ENCODE measurements at regions not wholly inside any gene's neighbourhood (a gene's known extent, or its start where the extent isn't known, plus 50 kb on each side); places are given as distances from the start of the nearest gene placed in this dataset.
"Not testable (repeated sequence)": the region's sequence is repeated elsewhere in the genome, so short reads cannot be mapped to it uniquely, and the experiment has no call there.

GRCh38 chr5:33206962-33207506, 233.7 kb upstream of the TARS1 start:
- DNase-seq = no peak
- ATAC-seq = no peak
- H3K9me3 Mint-ChIP-seq = no peaks in the 10 kb centered on the region
- no peak overlapping the region for H3K4me3 Mint-ChIP-seq
- H3K27ac Mint-ChIP-seq = no peak overlapping the region
- H3K4me1 Mint-ChIP-seq = no peaks in the 10 kb centered on the region
- H3K27me3 Mint-ChIP-seq = no peaks in the 10 kb centered on the region

DNA sequence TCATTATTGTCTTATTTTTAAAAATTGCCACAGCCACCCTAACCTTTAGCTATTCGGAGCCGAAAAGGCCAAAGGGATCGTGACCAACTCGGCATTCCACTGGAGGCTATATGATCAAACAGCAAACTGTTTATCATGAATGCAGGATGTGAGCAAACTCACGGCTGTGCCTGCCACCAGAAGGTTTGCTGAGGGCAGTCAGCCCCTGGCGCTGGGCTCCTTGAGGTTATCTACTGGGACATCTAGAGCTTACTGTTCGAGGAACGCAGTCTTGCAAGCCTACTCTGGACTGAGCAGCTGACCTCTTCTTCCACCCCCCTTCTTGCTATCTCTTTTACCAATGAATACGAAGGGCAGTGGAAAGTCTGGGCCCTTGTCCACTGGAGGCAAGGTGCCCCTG, 231.5 kb upstream of the TARS1 start:
- H3K27me3 Mint-ChIP-seq = no peaks in the 10 kb centered on the region
- DNase-seq (no peak), ATAC-seq (no peak)
- no peak overlapping the region for H3K4me3 Mint-ChIP-seq
- no peaks in the 10 kb centered on the region for H3K9me3 Mint-ChIP-seq
- H3K27ac Mint-ChIP-seq = no peak overlapping the region
- no peaks in the 10 kb centered on the region for H3K4me1 Mint-ChIP-seq

- H3K27ac Mint-ChIP-seq, H3K27me3 Mint-ChIP-seq, ATAC-seq, DNase-seq, H3K4me3 Mint-ChIP-seq, H3K4me1 Mint-ChIP-seq, H3K9me3 Mint-ChIP-seq: not testable (repeated sequence)
Measured at GRCh38 chr5:33210221-33210620, 230.5 kb upstream of the TARS1 start.

DNA sequence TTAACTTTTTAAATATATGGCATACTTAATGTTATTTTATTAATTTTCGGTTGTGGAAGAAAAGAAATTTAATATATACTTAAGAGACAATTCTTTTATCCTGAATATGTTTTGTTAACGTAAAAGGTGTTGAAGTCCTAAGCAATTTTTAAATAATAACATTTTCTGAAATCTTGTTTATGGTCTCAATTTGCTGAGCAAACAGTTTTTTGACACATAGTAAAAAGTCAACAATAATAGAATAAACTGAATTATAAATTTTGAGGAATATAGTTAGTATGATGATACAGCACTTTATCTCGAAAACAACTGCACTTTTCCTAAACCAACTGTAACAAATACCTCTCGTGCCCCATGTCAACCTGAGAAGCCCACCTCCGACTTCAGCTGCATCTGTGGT, 229.8 kb upstream of the TARS1 start:
- no peak overlapping the region for H3K27ac Mint-ChIP-seq
- DNase-seq = no peak

GRCh38 chr5:33212439-33212838, 228.3 kb upstream of the TARS1 start:
- DNase-seq (no peak), ATAC-seq (no peak)
- Mint-ChIP-seq H3K9me3 (no peaks in the 10 kb centered on the region), H3K27me3 (no peaks in the 10 kb centered on the region), H3K27ac (no peak overlapping the region), H3K4me1 (no peaks in the 10 kb centered on the region), H3K4me3 (no peak overlapping the region)

More for the DNA sequence above, 229.8 kb upstream of the TARS1 start:
- no peaks in the 10 kb centered on the region for H3K4me1 Mint-ChIP-seq
- no peaks in the 10 kb centered on the region for H3K27me3 Mint-ChIP-seq
- no peak overlapping the region for H3K4me3 Mint-ChIP-seq
- H3K9me3 Mint-ChIP-seq = no peaks in the 10 kb centered on the region
- ATAC-seq = no peak

DNA sequence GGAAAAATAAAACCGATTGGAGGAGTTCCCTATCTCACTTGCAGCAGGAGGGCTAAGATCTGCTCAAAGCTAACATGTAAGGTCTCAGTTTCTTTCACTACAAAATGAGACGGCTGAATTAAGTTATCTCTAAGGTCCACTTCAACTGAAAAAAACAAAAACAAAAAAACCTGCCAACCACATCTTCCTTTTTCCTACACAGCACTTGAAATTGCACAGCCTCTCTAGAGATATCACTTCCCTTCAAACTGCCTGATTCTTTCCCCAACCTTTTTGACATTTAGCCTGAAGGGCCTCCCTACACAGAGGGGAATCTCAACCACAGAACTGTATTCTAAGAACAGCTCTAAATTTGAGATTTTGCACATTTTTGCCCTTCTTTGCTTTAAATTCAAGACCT, 227.9 kb upstream of the TARS1 start:
- no peaks in the 10 kb centered on the region for H3K9me3 Mint-ChIP-seq

DNA sequence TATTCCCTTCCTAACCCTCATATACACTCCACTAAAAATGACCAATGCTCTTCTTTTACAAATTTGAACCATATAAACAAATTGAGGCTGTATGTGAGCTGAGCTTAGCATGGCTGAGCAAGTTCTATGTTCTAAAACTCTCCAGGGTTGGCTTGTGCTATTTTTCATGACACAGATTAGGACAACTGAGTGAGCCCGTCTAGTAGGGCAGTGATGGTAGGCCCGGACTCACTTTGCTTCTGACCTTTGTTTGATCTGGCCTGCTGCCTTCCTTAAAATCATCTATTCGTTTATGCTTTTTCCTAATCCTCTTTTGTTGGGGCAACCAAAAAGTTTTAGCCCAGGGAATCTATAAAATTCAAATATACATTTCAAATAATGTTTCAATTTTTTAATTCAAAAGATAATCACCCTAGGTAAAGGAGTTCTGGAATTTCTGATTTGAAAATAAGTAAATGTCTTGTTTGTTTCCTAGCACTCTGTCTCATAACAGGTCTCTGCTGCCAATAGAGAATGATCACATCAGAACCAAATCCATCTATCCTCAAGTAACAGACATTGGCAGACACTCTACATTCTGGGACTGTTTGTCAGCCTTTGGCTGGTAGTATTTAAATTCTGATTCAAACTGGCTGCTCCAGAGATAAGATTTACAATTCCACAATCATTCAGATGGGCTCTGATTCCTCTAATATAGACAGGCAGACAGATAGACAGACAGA, 217.0 kb upstream of the TARS1 start:
- Mint-ChIP-seq H3K4me1 (no peaks in the 10 kb centered on the region), H3K9me3 (peaks cover 0 to 12% of the 10 kb centered on the region in 2 donors), H3K27ac (no peak overlapping the region), H3K27me3 (peaks cover under 1% of the 10 kb centered on the region), H3K4me3 (no peak overlapping the region)
- DNase-seq (no peak), ATAC-seq (no peak)

More for the DNA sequence above, 227.9 kb upstream of the TARS1 start:
- Mint-ChIP-seq H3K27me3 (no peaks in the 10 kb centered on the region), H3K27ac (no peak overlapping the region), H3K4me3 (no peak overlapping the region), H3K4me1 (no peaks in the 10 kb centered on the region)
- DNase-seq (no peak), ATAC-seq (no peak)

- Mint-ChIP-seq H3K9me3 (peaks cover 0 to 12% of the 10 kb centered on the region in 2 donors), H3K4me3 (no peak overlapping the region), H3K27me3 (peaks cover 8% of the 10 kb centered on the region), H3K4me1 (no peaks in the 10 kb centered on the region), H3K27ac (no peak overlapping the region)
- ATAC-seq = no peak
- no peak for DNase-seq
Measured at GRCh38 chr5:33224285-33224961, 216.3 kb upstream of the TARS1 start.

- peaks cover 9% of the 10 kb centered on the region for H3K27me3 Mint-ChIP-seq
Measured at GRCh38 chr5:33227247-33227646, 213.5 kb upstream of the TARS1 start.

DNA sequence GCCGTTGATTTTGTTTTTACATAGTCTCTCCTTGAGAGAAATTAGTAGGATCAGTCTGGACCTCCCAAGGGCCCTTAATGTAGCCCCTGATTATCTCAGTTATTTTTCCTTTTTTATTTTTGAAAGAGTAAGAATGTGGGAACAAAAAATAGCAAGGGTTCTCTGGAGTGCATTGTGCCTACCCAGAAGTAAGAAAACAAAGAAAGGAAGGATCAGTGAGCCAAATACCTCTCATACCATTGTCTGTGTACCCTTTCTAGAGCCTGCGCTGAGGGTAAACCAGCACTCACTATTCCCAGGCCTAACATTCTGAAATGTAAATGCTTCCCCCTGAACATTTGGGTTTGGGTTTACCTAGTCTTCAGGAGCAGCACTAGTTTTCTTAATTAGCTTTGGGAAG, 213.0 kb upstream of the TARS1 start:
- peaks cover 0 to 12% of the 10 kb centered on the region in 2 donors for H3K9me3 Mint-ChIP-seq
- ATAC-seq (no peak), DNase-seq (no peak)
- no peak overlapping the region for H3K4me3 Mint-ChIP-seq
- H3K4me1 Mint-ChIP-seq = no peaks in the 10 kb centered on the region
- peaks cover 9% of the 10 kb centered on the region for H3K27me3 Mint-ChIP-seq
- H3K27ac Mint-ChIP-seq = no peak overlapping the region

More at GRCh38 chr5:33227247-33227646, 213.5 kb upstream of the TARS1 start:
- peaks cover 0 to 12% of the 10 kb centered on the region in 2 donors for H3K9me3 Mint-ChIP-seq
- DNase-seq (no peak), ATAC-seq (no peak)
- no peak overlapping the region for H3K4me3 Mint-ChIP-seq
- H3K4me1 Mint-ChIP-seq = no peaks in the 10 kb centered on the region
- H3K27ac Mint-ChIP-seq = no peak overlapping the region

- Mint-ChIP-seq H3K27ac (no peak overlapping the region), H3K9me3 (peaks cover 0 to 12% of the 10 kb centered on the region in 2 donors)
Measured at GRCh38 chr5:33228149-33228548, 212.6 kb upstream of the TARS1 start.

GRCh38 chr5:33229216-33229615, 211.5 kb upstream of the TARS1 start:
- Mint-ChIP-seq H3K4me1 (no peaks in the 10 kb centered on the region), H3K27ac (peak overlapping the region in 1 of 2 donors; percentile 63), H3K4me3 (no peak overlapping the region)

More at GRCh38 chr5:33228149-33228548, 212.6 kb upstream of the TARS1 start:
- Mint-ChIP-seq H3K4me3 (no peak overlapping the region), H3K4me1 (no peaks in the 10 kb centered on the region), H3K27me3 (peaks cover 9% of the 10 kb centered on the region)
- no peak for ATAC-seq
- DNase-seq = no peak

DNA sequence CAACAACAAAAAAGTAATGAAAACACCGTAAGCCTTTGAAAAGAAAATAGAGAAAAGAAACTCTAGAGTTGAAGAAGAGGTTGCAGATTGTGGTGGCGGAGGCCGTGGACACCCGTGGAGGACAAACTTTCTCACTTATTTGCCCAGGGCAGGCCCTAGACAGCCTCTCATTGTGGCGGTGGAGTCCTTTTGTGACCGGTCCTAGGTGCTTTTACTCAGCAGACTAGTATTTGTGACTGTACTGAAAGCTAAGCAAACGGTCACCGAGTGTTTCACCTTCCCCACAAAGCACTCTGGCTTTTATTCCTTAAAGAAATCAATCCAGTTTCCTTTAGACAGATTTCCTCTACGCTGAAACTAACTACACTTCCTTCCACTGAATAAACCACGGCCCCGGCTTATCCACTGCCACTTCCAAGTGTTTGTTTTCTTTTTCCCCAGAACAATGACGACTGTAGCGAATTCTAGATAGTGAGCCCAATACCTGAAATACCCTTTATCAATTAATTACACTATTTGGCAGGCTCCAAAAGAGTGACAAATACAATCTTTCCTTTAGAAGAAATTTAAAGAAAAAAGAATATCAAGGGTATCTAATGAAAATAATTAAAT, 210.2 kb upstream of the TARS1 start:
- Mint-ChIP-seq H3K27ac (no peak overlapping the region), H3K9me3 (peaks cover 0 to 5% of the 10 kb centered on the region in 2 donors), H3K27me3 (peaks cover 9% of the 10 kb centered on the region), H3K4me1 (peaks cover 2% of the 10 kb centered on the region), H3K4me3 (no peak overlapping the region)
- ATAC-seq = no peak
- no peak for DNase-seq

More at GRCh38 chr5:33229216-33229615, 211.5 kb upstream of the TARS1 start:
- peaks cover 0 to 12% of the 10 kb centered on the region in 2 donors for H3K9me3 Mint-ChIP-seq
- no peak for ATAC-seq
- DNase-seq = no peak
- peaks cover 9% of the 10 kb centered on the region for H3K27me3 Mint-ChIP-seq

- no peak for DNase-seq
- Mint-ChIP-seq H3K27ac (no peak overlapping the region), H3K4me3 (no peak overlapping the region), H3K4me1 (peaks cover 9% of the 10 kb centered on the region), H3K27me3 (peaks cover 9% of the 10 kb centered on the region), H3K9me3 (no peaks in the 10 kb centered on the region)
- ATAC-seq = no peak
Measured at GRCh38 chr5:33231214-33231710, 209.5 kb upstream of the TARS1 start.

- H3K27ac Mint-ChIP-seq = no peak overlapping the region
- H3K27me3 Mint-ChIP-seq = peaks cover 9% of the 10 kb centered on the region
- ATAC-seq = no peak
- H3K4me1 Mint-ChIP-seq = peaks cover 14% of the 10 kb centered on the region
- DNase-seq = no peak
- no peaks in the 10 kb centered on the region for H3K9me3 Mint-ChIP-seq
- no peak overlapping the region for H3K4me3 Mint-ChIP-seq
Measured at GRCh38 chr5:33231935-33232334, 208.8 kb upstream of the TARS1 start.
